Neutrophil (primary cell): ENCODE measurements at regions not wholly inside any gene's neighbourhood (a gene's known extent, or its start where the extent isn't known, plus 50 kb on each side); places are given as distances from the start of the nearest gene placed in this dataset.
"Not testable (repeated sequence)": the region's sequence is repeated elsewhere in the genome, so short reads cannot be mapped to it uniquely, and the experiment has no call there.

Source experiments
- H3K27ac ChIP-seq: fragments of 200-600 bp; sonication (generic); 2 replicates; pipeline ENCODE4 v1.5.1; 2016; ENCODE audit warnings: mild to moderate bottlenecking, moderate library complexity
- H3K27me3 ChIP-seq: fragments of 200-600 bp; sonication (generic); 2 replicates; pipeline ENCODE4 v1.6.0; 2016; ENCODE audit warnings: mild to moderate bottlenecking
- H3K36me3 ChIP-seq: fragments of 200-600 bp; sonication (generic); 2 replicates; pipeline ENCODE4 v1.5.1; 2017
- H3K4me1 ChIP-seq, 2 experiments: fragments of 200-600 bp in 1 of 2; sonication (generic) in 1 of 2; 1 replicate in 1 of 2; 2 replicates in 1 of 2; pipeline versions ENCODE4 v1.5.1 to v1.6.1; 2013 to 2016; ENCODE audit warnings: low read depth in 1 of 2, low read length in 1 of 2, mild to moderate bottlenecking in 1 of 2, moderate library complexity in 1 of 2; ENCODE audit not compliant: control insufficient read depth in 1 of 2, insufficient read depth in 1 of 2
- H3K4me3 ChIP-seq, 2 experiments: fragments of 200-600 bp in 1 of 2; sonication (generic) in 1 of 2; 1 replicate in 1 of 2; 2 replicates in 1 of 2; pipeline ENCODE4 v1.5.1; 2013 to 2016; ENCODE audit warnings: low read depth in 1 of 2, low read length in 1 of 2, mild to moderate bottlenecking in 1 of 2, moderate library complexity in 1 of 2
- H3K9me3 ChIP-seq: fragments of 200-600 bp; sonication (generic); 2 replicates; pipeline ENCODE4 v1.5.1; 2016
- TF ChIP-seq, protein P1 (sequence below): fragments of 200-600 bp; sonication (generic); IDR thresholded peaks from 2 replicates; pipeline ENCODE4 v1.5.1; 2016; ENCODE audit warnings: antibody characterized with exemption

DNA sequence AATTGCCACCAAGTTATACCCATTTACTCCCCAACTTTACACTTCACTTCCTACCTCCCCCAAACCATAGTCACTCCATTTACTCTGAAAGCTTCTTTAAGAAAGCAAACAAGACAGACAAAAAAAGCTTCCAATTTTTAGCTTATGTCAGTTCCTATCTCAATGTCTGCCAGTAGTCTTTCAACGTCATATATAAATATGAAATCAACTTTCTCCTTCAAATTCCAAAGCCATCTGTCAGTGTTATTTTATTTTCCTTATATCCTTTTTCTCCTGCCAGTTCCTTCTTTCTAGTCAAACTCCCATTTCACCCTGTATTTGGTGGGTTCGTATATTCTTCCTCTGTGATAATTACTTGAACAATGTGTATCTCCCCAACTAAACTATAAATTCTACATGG, 85.8 kb upstream of the CMC1 start:
- Histone ChIP-seq H3K4me3 (no peak overlapping the region), H3K36me3 (no peaks in the 10 kb centered on the region), H3K27me3 (no peaks in the 10 kb centered on the region), H3K9me3 (no peaks in the 10 kb centered on the region), H3K27ac (no peak overlapping the region), H3K4me1 (no peaks in the 10 kb centered on the region)
- TF ChIP-seq, protein P1, sequence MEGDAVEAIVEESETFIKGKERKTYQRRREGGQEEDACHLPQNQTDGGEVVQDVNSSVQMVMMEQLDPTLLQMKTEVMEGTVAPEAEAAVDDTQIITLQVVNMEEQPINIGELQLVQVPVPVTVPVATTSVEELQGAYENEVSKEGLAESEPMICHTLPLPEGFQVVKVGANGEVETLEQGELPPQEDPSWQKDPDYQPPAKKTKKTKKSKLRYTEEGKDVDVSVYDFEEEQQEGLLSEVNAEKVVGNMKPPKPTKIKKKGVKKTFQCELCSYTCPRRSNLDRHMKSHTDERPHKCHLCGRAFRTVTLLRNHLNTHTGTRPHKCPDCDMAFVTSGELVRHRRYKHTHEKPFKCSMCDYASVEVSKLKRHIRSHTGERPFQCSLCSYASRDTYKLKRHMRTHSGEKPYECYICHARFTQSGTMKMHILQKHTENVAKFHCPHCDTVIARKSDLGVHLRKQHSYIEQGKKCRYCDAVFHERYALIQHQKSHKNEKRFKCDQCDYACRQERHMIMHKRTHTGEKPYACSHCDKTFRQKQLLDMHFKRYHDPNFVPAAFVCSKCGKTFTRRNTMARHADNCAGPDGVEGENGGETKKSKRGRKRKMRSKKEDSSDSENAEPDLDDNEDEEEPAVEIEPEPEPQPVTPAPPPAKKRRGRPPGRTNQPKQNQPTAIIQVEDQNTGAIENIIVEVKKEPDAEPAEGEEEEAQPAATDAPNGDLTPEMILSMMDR: no peak

- not testable (repeated sequence) for H3K27me3 ChIP-seq, H3K27ac ChIP-seq, H3K4me3 ChIP-seq, H3K36me3 ChIP-seq, H3K9me3 ChIP-seq, H3K4me1 ChIP-seq
Measured at GRCh38 chr3:28156599-28156998, 84.8 kb upstream of the CMC1 start.

DNA sequence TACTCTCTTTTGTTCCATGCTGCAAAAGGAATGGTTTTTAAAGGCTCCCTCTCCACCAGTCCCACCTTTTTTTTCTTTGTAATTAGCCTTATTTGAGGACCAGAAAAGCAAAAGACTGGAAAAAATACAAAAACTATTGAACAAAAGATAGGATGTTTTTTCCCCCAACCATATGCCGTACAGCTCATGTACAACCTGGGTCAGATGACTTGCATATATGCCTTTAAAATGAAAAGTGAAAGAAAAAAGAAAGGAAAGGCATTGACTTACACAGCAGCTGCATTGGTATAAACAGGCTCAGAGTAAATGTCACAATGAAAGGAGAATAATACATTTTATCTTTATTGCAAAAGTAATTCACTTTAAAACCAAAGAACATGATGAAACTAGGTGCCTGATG, 69.5 kb upstream of the CMC1 start:
- Histone ChIP-seq H3K27ac (no peak overlapping the region), H3K9me3 (no peaks in the 10 kb centered on the region), H3K4me3 (no peak overlapping the region), H3K4me1 (no peaks in the 10 kb centered on the region), H3K27me3 (no peaks in the 10 kb centered on the region), H3K36me3 (no peaks in the 10 kb centered on the region)
- TF ChIP-seq, protein P1: no peak

GRCh38 chr3:28172748-28173147, 68.7 kb upstream of the CMC1 start:
- no peaks in the 10 kb centered on the region for H3K36me3 ChIP-seq
- no peak overlapping the region for H3K27ac ChIP-seq
- no peaks in the 10 kb centered on the region for H3K9me3 ChIP-seq
- TF ChIP-seq, protein P1: no peak
- no peaks in the 10 kb centered on the region for H3K27me3 ChIP-seq
- H3K4me3 ChIP-seq: no peak overlapping the region
- H3K4me1 ChIP-seq: no peaks in the 10 kb centered on the region

- H3K27me3 ChIP-seq: no peaks in the 10 kb centered on the region
- H3K27ac ChIP-seq: no peak overlapping the region
- no peaks in the 10 kb centered on the region for H3K36me3 ChIP-seq
- no peak overlapping the region for H3K4me3 ChIP-seq
- H3K9me3 ChIP-seq: no peaks in the 10 kb centered on the region
- no peaks in the 10 kb centered on the region for H3K4me1 ChIP-seq
- TF ChIP-seq, protein P1: no peak
Measured at GRCh38 chr3:28173836-28174235, 67.6 kb upstream of the CMC1 start.

DNA sequence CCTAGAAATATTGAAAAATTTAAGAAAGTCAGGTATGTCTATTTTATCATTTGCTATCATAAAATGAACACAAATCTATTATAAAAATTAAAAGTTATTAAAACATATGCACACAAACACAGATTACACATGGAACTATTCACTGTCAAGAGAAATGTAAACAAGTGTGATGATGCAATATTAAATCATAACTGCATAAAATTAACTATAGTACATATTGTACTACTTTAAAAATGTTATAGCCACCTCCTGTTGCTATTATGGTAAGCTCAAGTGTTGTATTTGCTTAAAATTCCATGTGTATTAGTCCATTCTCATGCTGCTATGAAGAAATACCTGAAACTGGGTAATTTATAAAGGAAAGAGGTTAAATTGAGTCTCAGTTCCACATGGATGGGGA, 54.7 kb upstream of the CMC1 start:
- Histone ChIP-seq H3K4me3 (no peak overlapping the region), H3K36me3 (no peaks in the 10 kb centered on the region), H3K27me3 (no peaks in the 10 kb centered on the region), H3K27ac (no peak overlapping the region), H3K9me3 (no peaks in the 10 kb centered on the region), H3K4me1 (no peaks in the 10 kb centered on the region)
- TF ChIP-seq, protein P1: no peak
